Keratinocyte (primary cell): ENCODE measurements at regions not wholly inside any gene's neighbourhood (a gene's known extent, or its start where the extent isn't known, plus 50 kb on each side); places are given as distances from the start of the nearest gene placed in this dataset.

ENCODE experiments used
- DNase-seq: peaks from one replicate; pipeline ENCODE4 v3.0.0-alpha.2; 2011; ENCODE audit warnings: low read depth, missing footprints, low spot score
- FAIRE-seq: peaks from 2 replicates; lab custom pipeline; 2011; peaks lifted over from hg19 to GRCh38; lab: Jason Lieb, UNC
- H2AFZ ChIP-seq: 2 replicates; pipeline ENCODE4 v1.6.0; 2012; ENCODE audit warnings: low read length, control low read depth, inconsistent platforms; ENCODE audit not compliant: control insufficient read depth
- H3K27ac ChIP-seq: 2 replicates; pipeline ENCODE4 v1.5.1; 2011; ENCODE audit warnings: low read length; ENCODE audit not compliant: control insufficient read depth, insufficient read depth
- H3K27me3 ChIP-seq: 3 replicates; pipeline ENCODE4 v1.6.0; 2011; ENCODE audit warnings: low read length; ENCODE audit not compliant: control insufficient read depth, insufficient read depth; ENCODE audit errors: extremely low read depth
- H3K36me3 ChIP-seq, 2 experiments: 2 replicates in 1 of 2; 3 replicates in 1 of 2; pipeline ENCODE4 v1.5.1; 2011; ENCODE audit warnings: low read length in 2 of 2, mild to moderate bottlenecking in 1 of 2; ENCODE audit not compliant: control insufficient read depth in 2 of 2, insufficient read depth in 2 of 2; ENCODE audit errors: extremely low read depth in 1 of 2
- H3K4me1 ChIP-seq: 3 replicates; pipeline ENCODE4 v1.5.1; 2011; ENCODE audit warnings: low read length; ENCODE audit not compliant: control insufficient read depth, insufficient read depth; ENCODE audit errors: extremely low read depth
- H3K4me2 ChIP-seq: 3 replicates; pipeline ENCODE4 v1.6.0; 2011; ENCODE audit warnings: low read depth, low read length; ENCODE audit not compliant: control insufficient read depth, insufficient read depth; ENCODE audit errors: extremely low read depth
- H3K4me3 ChIP-seq, 3 experiments: fragments of 200-600 bp in 1 of 3; sonication (generic) in 1 of 3; 2 replicates in 2 of 3; 3 replicates in 1 of 3; pipeline ENCODE4 v1.5.1; 2011 to 2016; ENCODE audit warnings: low read length in 3 of 3, mild to moderate bottlenecking in 3 of 3, control low read depth in 2 of 3, inconsistent platforms in 1 of 3, low read depth in 1 of 3, mixed read lengths in 1 of 3, mixed run types in 1 of 3, moderate library complexity in 1 of 3; ENCODE audit not compliant: control insufficient read depth in 2 of 3, insufficient read depth in 2 of 3; ENCODE audit errors: extremely low read depth in 1 of 3
- H3K79me2 ChIP-seq: 2 replicates; pipeline ENCODE4 v1.6.0; 2012; ENCODE audit warnings: low read length; ENCODE audit not compliant: control insufficient read depth, insufficient read depth
- H3K9ac ChIP-seq: 3 replicates; pipeline ENCODE4 v1.6.0; 2011; ENCODE audit warnings: low read length; ENCODE audit not compliant: control insufficient read depth, insufficient read depth; ENCODE audit errors: extremely low read depth
- H3K9me1 ChIP-seq: 3 replicates; pipeline ENCODE4 v1.6.0; 2011; ENCODE audit warnings: low read length; ENCODE audit not compliant: control insufficient read depth, insufficient read depth; ENCODE audit errors: extremely low read depth
- H3K9me3 ChIP-seq: 2 replicates; pipeline ENCODE4 v1.5.1; 2012; ENCODE audit warnings: low read depth, low read length; ENCODE audit not compliant: control insufficient read depth
- H4K20me1 ChIP-seq: 3 replicates; pipeline ENCODE4 v1.6.0; 2011; ENCODE audit warnings: low read length; ENCODE audit not compliant: control insufficient read depth, insufficient read depth; ENCODE audit errors: extremely low read depth
- CTCF ChIP-seq, 3 experiments: IDR thresholded peaks in 1 of 3; conservative IDR thresholded peaks in 1 of 3; optimal IDR thresholded peaks in 1 of 3; 2 replicates in 2 of 3; 3 replicates in 1 of 3; pipeline versions ENCODE3 to v1.5.1; 2011; ENCODE audit warnings: low read length in 3 of 3, mild to moderate bottlenecking in 3 of 3, moderate library complexity in 2 of 3, control low read depth in 1 of 3, inconsistent platforms in 1 of 3; ENCODE audit not compliant: insufficient read depth in 2 of 3; ENCODE audit errors: extremely low read depth in 1 of 3
- EZH2 ChIP-seq: IDR thresholded peaks from one replicate; pipeline ENCODE4 v1.6.1; 2012; ENCODE audit warnings: inconsistent platforms, mild to moderate bottlenecking, low read length, moderate library complexity
- dilution Hi-C: fragments of 300-500 bp; cut with MboI; formaldehyde crosslinking; loops from one replicate; pipeline ENCODE4 v1.7.0; 2020; ENCODE audit warnings: low sequenced_read_pairs; ENCODE audit not compliant: extremely low pct_ligation_motif_present

- DNase-seq (no peak), FAIRE-seq (no peak)
- Histone ChIP-seq H3K36me3 (no peaks in the 10 kb centered on the region), H3K27me3 (no peaks in the 10 kb centered on the region), H3K4me1 (no peaks in the 10 kb centered on the region), H2AFZ (no peak overlapping the region), H3K4me3 (no peak overlapping the region), H3K4me2 (no peak overlapping the region), H3K79me2 (no peaks in the 10 kb centered on the region), H4K20me1 (no peaks in the 10 kb centered on the region), H3K27ac (no peak overlapping the region), H3K9me3 (no peaks in the 10 kb centered on the region), H3K9ac (no peak overlapping the region), H3K9me1 (no peaks in the 10 kb centered on the region)
- dilution Hi-C loops = no loop called here
- no peak for TF ChIP-seq EZH2
- TF ChIP-seq CTCF (optimal IDR thresholded peaks at IDR 0.05 in 1 of 3, IDR thresholded peaks at IDR 0.05 in 1 of 3, conservative IDR thresholded peaks at IDR 0.05 in 1 of 3; ENCODE audit: extremely low read depth in 1 of 3, insufficient read depth in 2 of 3, low read length in 3 of 3) = no peak
Observed at GRCh38 chr3:154583086-154583634, 153.2 kb upstream of the GPR149 start.

- no peak for FAIRE-seq
- no peaks in the 10 kb centered on the region for H3K9me1 ChIP-seq
- no peak overlapping the region for H3K9ac ChIP-seq
- H3K27me3 ChIP-seq = no peaks in the 10 kb centered on the region
- no peaks in the 10 kb centered on the region for H3K36me3 ChIP-seq
- TF ChIP-seq CTCF (optimal IDR thresholded peaks at IDR 0.05 in 1 of 3, IDR thresholded peaks at IDR 0.05 in 1 of 3, conservative IDR thresholded peaks at IDR 0.05 in 1 of 3; ENCODE audit: extremely low read depth in 1 of 3, insufficient read depth in 2 of 3, low read length in 3 of 3) (no peak), EZH2 (no peak)
- H2AFZ ChIP-seq = no peak overlapping the region
- dilution Hi-C loops = no loop called here
- H3K27ac ChIP-seq = no peak overlapping the region
- no peaks in the 10 kb centered on the region for H3K79me2 ChIP-seq
- no peaks in the 10 kb centered on the region for H4K20me1 ChIP-seq
- H3K4me2 ChIP-seq = no peak overlapping the region
- no peaks in the 10 kb centered on the region for H3K9me3 ChIP-seq
- H3K4me3 ChIP-seq = no peak overlapping the region
- DNase-seq = no peak
- no peaks in the 10 kb centered on the region for H3K4me1 ChIP-seq
Observed at GRCh38 chr3:154582501-154582900, 152.5 kb upstream of the GPR149 start.
